ENCODE measurements at regions not wholly inside any gene's neighbourhood (a gene's known extent, or its start where the extent isn't known, plus 50 kb on each side); places are given as distances from the start of the nearest gene placed in this dataset.

DNA sequence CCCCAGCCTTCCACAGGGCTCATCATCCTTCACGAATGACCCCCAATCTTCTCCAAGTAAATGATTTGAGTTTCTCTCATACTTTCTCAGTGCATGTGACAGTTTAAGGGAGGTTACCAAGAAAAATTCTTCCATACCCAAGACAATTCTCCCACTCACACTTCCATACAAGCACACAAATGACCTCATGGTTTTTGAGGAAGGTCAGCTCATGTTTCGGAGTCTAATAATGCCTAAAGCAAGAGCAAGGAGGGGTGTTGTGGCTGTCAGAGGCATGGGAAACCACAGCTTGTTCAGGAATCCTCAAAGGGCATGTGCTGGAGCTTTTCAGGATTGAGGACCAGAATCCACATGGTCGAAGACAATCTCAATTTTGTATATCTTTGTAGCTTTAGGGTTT is 279.0 kb downstream of the MAFB start:
- ChIA-PET CTCF (no interaction called here), POLR2A (no interaction called here)
- TF ChIP-seq, protein P1, sequence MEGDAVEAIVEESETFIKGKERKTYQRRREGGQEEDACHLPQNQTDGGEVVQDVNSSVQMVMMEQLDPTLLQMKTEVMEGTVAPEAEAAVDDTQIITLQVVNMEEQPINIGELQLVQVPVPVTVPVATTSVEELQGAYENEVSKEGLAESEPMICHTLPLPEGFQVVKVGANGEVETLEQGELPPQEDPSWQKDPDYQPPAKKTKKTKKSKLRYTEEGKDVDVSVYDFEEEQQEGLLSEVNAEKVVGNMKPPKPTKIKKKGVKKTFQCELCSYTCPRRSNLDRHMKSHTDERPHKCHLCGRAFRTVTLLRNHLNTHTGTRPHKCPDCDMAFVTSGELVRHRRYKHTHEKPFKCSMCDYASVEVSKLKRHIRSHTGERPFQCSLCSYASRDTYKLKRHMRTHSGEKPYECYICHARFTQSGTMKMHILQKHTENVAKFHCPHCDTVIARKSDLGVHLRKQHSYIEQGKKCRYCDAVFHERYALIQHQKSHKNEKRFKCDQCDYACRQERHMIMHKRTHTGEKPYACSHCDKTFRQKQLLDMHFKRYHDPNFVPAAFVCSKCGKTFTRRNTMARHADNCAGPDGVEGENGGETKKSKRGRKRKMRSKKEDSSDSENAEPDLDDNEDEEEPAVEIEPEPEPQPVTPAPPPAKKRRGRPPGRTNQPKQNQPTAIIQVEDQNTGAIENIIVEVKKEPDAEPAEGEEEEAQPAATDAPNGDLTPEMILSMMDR (IDR thresholded peaks at IDR 0.05): no peak
- H3K4me1 Mint-ChIP-seq (ENCODE audit: low read depth): no peaks in the 10 kb centered on the region
- H3K36me3 Mint-ChIP-seq (ENCODE audit: low read depth): no peaks in the 10 kb centered on the region
- DNase-seq (no peak), ATAC-seq (no peak)
- H3K27me3 Mint-ChIP-seq: peaks cover 4% of the 10 kb centered on the region
- no peak overlapping the region for H3K4me3 Mint-ChIP-seq
- intact Hi-C loops (cut with micrococcal nuclease): no loop called here
- H3K9me3 Mint-ChIP-seq: no peaks in the 10 kb centered on the region
- H3K27ac Mint-ChIP-seq: no peak overlapping the region

DNA sequence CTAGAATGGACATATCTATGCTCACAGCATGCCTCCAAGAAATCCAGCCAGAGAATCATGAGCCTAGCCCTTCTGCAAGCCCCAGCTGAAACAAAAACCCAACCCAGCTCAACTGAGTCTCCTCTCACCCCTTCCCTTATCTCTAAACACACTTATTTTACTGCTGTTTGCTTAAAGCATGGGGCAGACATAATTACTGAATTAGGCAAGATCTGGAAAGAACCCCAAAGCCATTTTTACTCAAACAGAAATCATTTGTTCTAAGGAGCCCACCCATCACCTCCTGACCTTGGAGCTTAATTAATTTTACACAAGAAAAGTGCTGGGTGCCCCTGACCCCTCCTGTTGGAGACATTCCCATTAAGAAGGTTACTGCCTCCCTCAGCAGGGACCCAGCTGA is 291.6 kb downstream of the MAFB start:
- H3K27me3 Mint-ChIP-seq: peaks cover 2% of the 10 kb centered on the region
- CTCF ChIA-PET: no interaction called here
- intact Hi-C loops (cut with micrococcal nuclease): no loop called here
- peaks cover 2% of the 10 kb centered on the region for H3K9me3 Mint-ChIP-seq
- no peak overlapping the region for H3K27ac Mint-ChIP-seq
- ATAC-seq (no peak), DNase-seq (no peak)
- H3K36me3 Mint-ChIP-seq (ENCODE audit: low read depth): no peaks in the 10 kb centered on the region
- no peak overlapping the region for H3K4me3 Mint-ChIP-seq
- no peaks in the 10 kb centered on the region for H3K4me1 Mint-ChIP-seq (ENCODE audit: low read depth)
- POLR2A ChIA-PET: no interaction called here
- TF ChIP-seq, protein P1 (IDR thresholded peaks at IDR 0.05): no peak

DNA sequence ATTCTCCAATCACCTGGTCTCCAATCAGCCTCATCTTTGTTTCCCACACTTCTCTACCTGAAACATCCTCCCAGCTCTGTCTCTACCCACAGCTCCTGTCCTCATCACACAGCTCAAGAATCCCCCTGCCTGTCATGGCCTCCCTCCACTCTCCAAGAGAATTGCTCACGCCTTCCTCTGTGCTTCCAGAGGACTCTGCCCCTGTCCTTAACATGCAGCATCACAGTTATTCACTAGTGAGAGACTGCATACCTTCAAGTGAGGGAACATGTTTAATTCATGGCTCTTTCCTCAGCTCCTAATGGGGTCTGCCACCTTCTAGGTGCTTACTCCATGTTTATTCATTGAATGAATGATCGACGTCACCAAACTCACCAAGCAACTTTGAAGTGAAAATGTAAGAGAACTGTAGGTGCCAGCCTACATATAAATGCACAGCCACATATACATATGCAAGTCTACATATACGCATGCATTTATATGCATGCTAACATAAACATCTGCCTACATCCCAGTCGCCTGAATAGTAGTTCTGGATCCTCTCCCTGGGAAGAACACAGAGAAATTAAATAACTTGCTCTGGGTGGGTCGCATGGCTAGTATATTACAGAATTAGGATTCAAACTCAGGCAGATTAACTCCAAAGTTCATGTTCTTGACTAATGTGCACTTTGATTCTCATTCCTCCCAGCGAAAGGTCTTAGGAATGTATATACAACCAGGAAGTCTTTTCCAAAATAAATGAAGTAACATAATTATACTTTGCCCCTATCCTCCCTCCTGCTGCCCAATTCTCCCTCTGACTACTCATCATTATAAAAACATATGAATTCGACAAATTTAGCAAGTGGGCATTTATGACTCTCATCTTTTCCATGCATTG is 295.6 kb downstream of the MAFB start:
- intact Hi-C loops (cut with micrococcal nuclease): no loop called here
- Mint-ChIP-seq H3K4me1 (ENCODE audit: low read depth) (no peaks in the 10 kb centered on the region), H3K36me3 (ENCODE audit: low read depth) (no peaks in the 10 kb centered on the region), H3K27ac (no peak overlapping the region), H3K9me3 (no peaks in the 10 kb centered on the region), H3K27me3 (peaks cover 2% of the 10 kb centered on the region), H3K4me3 (no peak overlapping the region)
- CTCF ChIA-PET: no interaction called here
- TF ChIP-seq, protein P1 (IDR thresholded peaks at IDR 0.05): no peak
- ATAC-seq: no peak
- DNase-seq: no peak
- POLR2A ChIA-PET: no interaction called here

DNA sequence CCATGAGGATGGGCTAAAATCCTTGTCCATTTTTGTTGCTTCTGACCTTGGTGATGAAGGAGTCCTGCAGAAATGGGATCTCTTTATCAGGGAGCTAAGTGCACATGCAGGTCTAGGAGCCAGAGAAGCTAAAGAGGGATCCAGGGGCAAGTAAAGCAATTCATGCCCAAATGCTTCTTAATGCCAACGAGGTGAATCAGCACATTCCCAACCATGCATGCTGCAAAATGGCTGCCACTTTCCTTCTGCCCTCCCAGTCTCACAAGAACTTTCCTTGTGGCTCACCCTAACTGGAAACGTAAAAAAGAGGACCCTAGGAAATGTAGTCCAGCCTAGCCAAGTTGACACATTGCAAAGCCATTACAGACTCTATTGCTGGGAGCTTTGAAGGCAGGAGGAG is 298.4 kb downstream of the MAFB start:
- H3K27me3 Mint-ChIP-seq: no peaks in the 10 kb centered on the region
- no peak overlapping the region for H3K27ac Mint-ChIP-seq

DNA sequence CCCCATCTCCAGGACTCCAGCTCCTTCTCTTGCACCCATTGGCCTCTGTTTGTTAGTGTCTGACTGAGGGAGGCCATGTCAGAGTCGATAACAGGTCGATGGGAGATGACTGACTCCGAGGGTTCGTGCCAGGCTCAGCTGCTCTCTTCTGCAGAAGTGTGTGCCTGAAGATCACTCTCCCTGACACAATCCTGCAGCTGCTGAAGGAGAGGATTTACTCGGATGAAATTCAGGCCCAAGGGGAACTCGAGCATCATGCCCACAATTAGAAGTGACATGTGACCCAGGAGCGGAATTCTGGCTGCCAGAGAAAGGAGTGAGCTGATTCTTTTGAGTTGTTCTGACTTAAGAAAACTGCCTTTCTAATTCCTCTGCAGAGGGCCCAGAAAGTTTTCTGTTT is 318.2 kb downstream of the MAFB start:
- ChIA-PET POLR2A (no interaction called here), CTCF (no interaction called here)
- Mint-ChIP-seq H3K27ac (no peak overlapping the region), H3K36me3 (ENCODE audit: low read depth) (no peaks in the 10 kb centered on the region), H3K4me1 (ENCODE audit: low read depth) (no peaks in the 10 kb centered on the region), H3K27me3 (peaks cover 2% of the 10 kb centered on the region), H3K9me3 (peaks cover 2% of the 10 kb centered on the region), H3K4me3 (no peak overlapping the region)
- intact Hi-C loops (cut with micrococcal nuclease): no loop called here
- no peak for DNase-seq
- ATAC-seq: no peak
- TF ChIP-seq, protein P1 (IDR thresholded peaks at IDR 0.05): no peak

More for the DNA sequence above, 298.4 kb downstream of the MAFB start:
- ChIA-PET POLR2A (no interaction called here), CTCF (no interaction called here)
- Mint-ChIP-seq H3K4me3 (no peak overlapping the region), H3K36me3 (ENCODE audit: low read depth) (no peaks in the 10 kb centered on the region), H3K4me1 (ENCODE audit: low read depth) (no peaks in the 10 kb centered on the region), H3K9me3 (peaks cover 1% of the 10 kb centered on the region)
- ATAC-seq (no peak), DNase-seq (no peak)
- TF ChIP-seq, protein P1 (IDR thresholded peaks at IDR 0.05): no peak
- intact Hi-C loops (cut with micrococcal nuclease): no loop called here

All from activated CD8-positive, alpha-beta T cell treated with anti-CD3 and anti-CD28 coated beads for 36 hours (primary cell).